GM12865 (cell line): ENCODE measurements at regions not wholly inside any gene's neighbourhood (a gene's known extent, or its start where the extent isn't known, plus 50 kb on each side); places are given as distances from the start of the nearest gene placed in this dataset.

ENCODE experiments used
- DNase-seq: peaks from one replicate; pipeline ENCODE4 v3.0.0; 2010; ENCODE audit warnings: low read depth
- H3K4me3 ChIP-seq: 2 replicates; pipeline ENCODE4 v1.5.1; 2011; ENCODE audit warnings: mild to moderate bottlenecking, low read depth, low read length, control low read depth
- TF ChIP-seq, protein P1 (sequence below): IDR thresholded peaks from 2 replicates; pipeline ENCODE4 v1.5.1; 2011; ENCODE audit warnings: low read length, control low read depth, low read depth, inconsistent platforms; ENCODE audit not compliant: insufficient read depth; ENCODE audit errors: missing control alignments

DNA sequence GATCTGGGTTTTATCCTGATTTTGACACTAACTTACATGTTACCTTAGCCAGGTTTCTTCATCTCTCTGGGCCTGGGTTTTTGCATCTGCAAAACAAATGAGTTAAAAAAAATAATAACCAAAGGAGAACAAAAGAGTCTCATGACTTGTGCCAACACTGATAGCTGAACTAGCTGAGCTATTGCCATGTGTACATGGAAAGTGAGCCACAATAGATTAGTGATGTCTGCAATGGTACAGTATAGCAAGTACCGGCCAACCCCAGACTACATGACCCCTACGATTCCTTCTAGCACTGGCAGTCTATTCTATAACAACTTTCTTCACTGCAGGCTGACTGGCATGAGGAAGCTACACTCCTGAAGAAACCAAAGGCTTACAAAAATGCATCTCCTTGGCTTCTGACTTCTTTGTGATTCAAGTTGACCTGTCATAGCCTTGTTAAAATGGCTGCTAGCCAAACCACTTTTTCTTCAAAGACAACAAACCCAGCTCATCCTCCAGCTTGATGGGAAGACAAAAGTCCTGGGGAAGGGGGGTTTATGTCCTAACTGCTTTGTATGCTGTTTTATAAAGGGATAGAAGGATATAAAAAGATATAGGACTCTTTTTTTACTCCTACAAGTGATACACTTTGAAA is 123.7 kb downstream of the DAD1 start:
- DNase-seq: no peak
- TF ChIP-seq, protein P1, sequence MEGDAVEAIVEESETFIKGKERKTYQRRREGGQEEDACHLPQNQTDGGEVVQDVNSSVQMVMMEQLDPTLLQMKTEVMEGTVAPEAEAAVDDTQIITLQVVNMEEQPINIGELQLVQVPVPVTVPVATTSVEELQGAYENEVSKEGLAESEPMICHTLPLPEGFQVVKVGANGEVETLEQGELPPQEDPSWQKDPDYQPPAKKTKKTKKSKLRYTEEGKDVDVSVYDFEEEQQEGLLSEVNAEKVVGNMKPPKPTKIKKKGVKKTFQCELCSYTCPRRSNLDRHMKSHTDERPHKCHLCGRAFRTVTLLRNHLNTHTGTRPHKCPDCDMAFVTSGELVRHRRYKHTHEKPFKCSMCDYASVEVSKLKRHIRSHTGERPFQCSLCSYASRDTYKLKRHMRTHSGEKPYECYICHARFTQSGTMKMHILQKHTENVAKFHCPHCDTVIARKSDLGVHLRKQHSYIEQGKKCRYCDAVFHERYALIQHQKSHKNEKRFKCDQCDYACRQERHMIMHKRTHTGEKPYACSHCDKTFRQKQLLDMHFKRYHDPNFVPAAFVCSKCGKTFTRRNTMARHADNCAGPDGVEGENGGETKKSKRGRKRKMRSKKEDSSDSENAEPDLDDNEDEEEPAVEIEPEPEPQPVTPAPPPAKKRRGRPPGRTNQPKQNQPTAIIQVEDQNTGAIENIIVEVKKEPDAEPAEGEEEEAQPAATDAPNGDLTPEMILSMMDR: no peak
- H3K4me3 ChIP-seq: no peak overlapping the region

GRCh38 chr14:22464422-22465142 is 124.4 kb downstream of the DAD1 start:
- peak overlapping the region; percentile 18; the same call in 1 of the 2 replicates for H3K4me3 ChIP-seq
- TF ChIP-seq, protein P1: no peak
- DNase-seq: peak; percentile 91

DNA sequence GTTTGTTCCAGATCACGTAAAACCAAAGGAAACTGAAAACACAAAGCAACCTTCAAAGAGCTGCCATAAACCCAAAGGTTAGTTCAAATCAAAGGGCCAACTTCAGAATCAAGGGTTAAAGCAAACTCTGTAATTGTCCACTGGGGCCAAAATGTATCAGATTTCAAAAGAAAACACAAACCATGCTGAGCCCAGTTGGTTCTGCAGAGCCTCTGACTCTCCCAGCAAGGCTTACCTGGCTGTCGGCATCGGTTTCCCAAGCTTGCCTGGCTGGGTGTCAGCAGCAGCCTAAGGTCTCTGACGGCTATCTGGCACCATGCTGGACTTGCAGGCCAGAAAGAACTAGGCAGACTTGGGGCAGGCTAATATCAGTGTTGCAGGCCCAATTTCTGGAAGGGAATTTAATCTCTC is 125.3 kb downstream of the DAD1 start:
- H3K4me3 ChIP-seq: no peak overlapping the region
- DNase-seq: no peak
- TF ChIP-seq, protein P1: no peak

- DNase-seq: no peak
- TF ChIP-seq, protein P1: no peak
- H3K4me3 ChIP-seq: no peak overlapping the region
These were observed 126.1 kb downstream of the DAD1 start for GRCh38 chr14:22462923-22463322.

- no peak overlapping the region for H3K4me3 ChIP-seq
- TF ChIP-seq, protein P1: no peak
- DNase-seq: peak; percentile 84
These were observed 128.4 kb downstream of the DAD1 start for GRCh38 chr14:22460461-22461195.

GRCh38 chr14:22458737-22459136 is 130.3 kb downstream of the DAD1 start:
- no peak for DNase-seq
- no peak overlapping the region for H3K4me3 ChIP-seq
- TF ChIP-seq, protein P1: no peak
